Renal cortex interstitium (tissue), 11 donors: ENCODE measurements at regions not wholly inside any gene's neighbourhood (a gene's known extent, or its start where the extent isn't known, plus 50 kb on each side); places are given as distances from the start of the nearest gene placed in this dataset.
"Not testable (repeated sequence)": the region's sequence is repeated elsewhere in the genome, so short reads cannot be mapped to it uniquely, and the experiment has no call there.

Source experiments
- DNase-seq, 11 donors: peaks; one replicate each; pipeline ENCODE4 v3.0.0-alpha.2; 2013; ENCODE audit warnings: low read depth in 9 of 11, low spot score in 4 of 11; ENCODE audit errors: extremely low read depth in 1 of 11

GRCh38 chr1:230563591-230563990 lies 78.7 kb upstream of the COG2 start:
- DNase-seq, result no peak

GRCh38 chr1:230561570-230561969 lies 80.7 kb upstream of the COG2 start:
- DNase-seq, result no peak

- DNase-seq, result no peak
These were observed 84.0 kb upstream of the COG2 start for GRCh38 chr1:230558324-230558723.

- DNase-seq, result no peak
These were observed 85.8 kb upstream of the COG2 start for GRCh38 chr1:230556453-230556852.

GRCh38 chr1:230555814-230556213 lies 86.5 kb upstream of the COG2 start:
- no peak for DNase-seq

- DNase-seq, result no peak
These were observed 89.4 kb upstream of the COG2 start for GRCh38 chr1:230552880-230553279.

GRCh38 chr1:230550945-230551344 lies 91.3 kb upstream of the COG2 start:
- not testable (repeated sequence) for DNase-seq

GRCh38 chr1:230550428-230550827 lies 91.9 kb upstream of the COG2 start:
- no peak for DNase-seq

GRCh38 chr1:230549625-230550024 lies 92.7 kb upstream of the COG2 start:
- no peak for DNase-seq

- no peak for DNase-seq
These were observed 93.3 kb upstream of the COG2 start for GRCh38 chr1:230548997-230549396.

- DNase-seq, result peak in 1 of 11 donors; percentile 12
These were observed 93.9 kb upstream of the COG2 start for GRCh38 chr1:230548357-230548756.

- no peak for DNase-seq
These were observed 97.1 kb upstream of the COG2 start for GRCh38 chr1:230545181-230545580.

GRCh38 chr1:230544758-230545157 lies 97.5 kb upstream of the COG2 start:
- no peak for DNase-seq

- DNase-seq, result no peak
These were observed 99.2 kb upstream of the COG2 start for GRCh38 chr1:230543085-230543484.

GRCh38 chr1:230542681-230543080 lies 99.6 kb upstream of the COG2 start:
- no peak for DNase-seq

GRCh38 chr1:230542054-230542453 lies 100.2 kb upstream of the COG2 start:
- DNase-seq, result no peak

GRCh38 chr1:230541306-230541705 lies 101.0 kb upstream of the COG2 start:
- no peak for DNase-seq

GRCh38 chr1:230540421-230541155 lies 101.7 kb upstream of the COG2 start:
- DNase-seq, result no peak

- DNase-seq, result no peak
These were observed 104.8 kb upstream of the COG2 start for GRCh38 chr1:230537456-230537855.

GRCh38 chr1:230536641-230537155 lies 105.6 kb upstream of the COG2 start:
- no peak for DNase-seq

- no peak for DNase-seq
These were observed 108.1 kb upstream of the COG2 start for GRCh38 chr1:230534224-230534623.
